HG02610 (cell line): ENCODE measurements at regions not wholly inside any gene's neighbourhood (a gene's known extent, or its start where the extent isn't known, plus 50 kb on each side); places are given as distances from the start of the nearest gene placed in this dataset.
"Not testable (repeated sequence)": the region's sequence is repeated elsewhere in the genome, so short reads cannot be mapped to it uniquely, and the experiment has no call there.

ENCODE experiments used
- ATAC-seq: cut with Tn5 transposase; IDR thresholded peaks from one replicate; pipeline ENCODE4 v1.9.1; 2021; ENCODE audit warnings: mild to moderate bottlenecking, moderate library complexity; ENCODE audit not compliant: unreplicated experiment

GRCh38 chr5:12911156-12911555 is 1006.9 kb upstream of the CTNND2 start:
- no peak for ATAC-seq

DNA sequence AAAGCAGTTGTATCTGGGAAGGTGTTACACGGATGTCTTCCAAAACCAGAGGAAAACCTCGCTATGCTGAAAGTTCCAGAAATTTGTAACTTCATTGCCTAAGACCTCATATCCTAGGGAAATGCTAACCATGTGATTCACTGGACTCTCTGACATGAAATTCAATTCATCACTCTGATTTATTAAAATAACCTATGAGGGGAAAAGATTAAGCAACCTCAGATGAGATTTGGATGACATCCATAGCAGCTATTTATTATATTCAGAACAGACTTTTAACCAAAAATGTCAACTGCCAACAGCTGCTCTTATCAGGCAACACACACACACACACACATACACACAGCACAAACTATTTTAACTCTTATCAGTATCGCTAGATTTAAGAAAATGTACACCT is 1006.4 kb upstream of the CTNND2 start:
- no peak for ATAC-seq

DNA sequence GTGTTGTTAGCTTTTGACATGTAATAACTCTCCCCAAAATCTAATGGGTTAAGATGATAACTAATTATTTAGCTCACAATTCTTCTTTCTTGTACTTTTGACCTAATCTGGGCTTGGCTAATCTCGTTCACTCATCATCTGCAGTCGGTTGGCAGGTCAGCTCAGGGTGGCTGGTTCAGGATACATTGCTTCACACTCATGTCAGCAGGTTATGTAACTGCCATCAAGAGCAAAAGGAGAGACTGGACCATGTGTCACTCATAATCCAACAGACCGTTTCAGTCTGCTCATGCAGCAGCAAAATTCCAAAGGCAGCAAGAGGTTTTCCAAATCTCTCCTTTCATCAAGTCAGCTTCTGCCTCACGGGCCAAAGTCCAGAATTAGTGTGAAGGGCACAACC is 998.4 kb upstream of the CTNND2 start:
- no peak for ATAC-seq

DNA sequence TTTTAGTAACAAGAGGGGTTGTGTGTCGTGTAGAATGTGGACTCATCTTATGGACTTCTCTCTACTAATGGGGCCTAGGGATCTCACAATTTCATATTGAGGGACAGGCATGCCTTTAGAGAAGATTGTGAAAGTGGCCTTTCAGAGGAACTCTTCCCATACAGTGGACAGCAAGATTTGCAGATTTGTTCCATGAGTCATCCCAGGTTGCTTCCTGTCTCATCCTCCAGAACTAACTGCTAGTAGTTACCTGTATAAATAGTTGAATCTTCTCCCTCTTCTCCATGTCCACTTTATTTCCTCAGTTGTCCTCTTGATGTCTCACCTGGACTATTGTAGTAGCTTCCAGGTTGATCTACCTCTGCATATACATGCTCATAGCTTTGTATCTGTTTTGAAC is 997.5 kb upstream of the CTNND2 start:
- no peak for ATAC-seq

DNA sequence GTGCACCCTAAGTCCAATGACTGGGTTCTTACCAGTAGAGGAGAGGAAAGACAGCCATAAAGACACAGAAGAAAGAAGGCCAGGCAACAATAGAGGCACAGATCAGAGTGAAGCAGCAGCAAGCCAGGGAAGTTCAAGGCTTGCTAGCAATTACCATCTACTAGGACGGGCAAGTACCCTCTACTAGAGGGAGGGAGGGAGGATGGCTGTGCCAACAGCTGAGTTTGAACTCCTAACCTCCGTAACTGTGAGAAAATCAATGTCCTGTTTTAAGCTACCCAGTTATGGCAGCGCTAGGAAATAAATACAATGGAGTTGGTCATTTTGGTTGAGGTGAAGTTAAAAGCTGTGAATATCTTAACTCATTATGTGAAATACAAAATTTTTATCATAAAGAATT is 991.8 kb upstream of the CTNND2 start:
- no peak for ATAC-seq

DNA sequence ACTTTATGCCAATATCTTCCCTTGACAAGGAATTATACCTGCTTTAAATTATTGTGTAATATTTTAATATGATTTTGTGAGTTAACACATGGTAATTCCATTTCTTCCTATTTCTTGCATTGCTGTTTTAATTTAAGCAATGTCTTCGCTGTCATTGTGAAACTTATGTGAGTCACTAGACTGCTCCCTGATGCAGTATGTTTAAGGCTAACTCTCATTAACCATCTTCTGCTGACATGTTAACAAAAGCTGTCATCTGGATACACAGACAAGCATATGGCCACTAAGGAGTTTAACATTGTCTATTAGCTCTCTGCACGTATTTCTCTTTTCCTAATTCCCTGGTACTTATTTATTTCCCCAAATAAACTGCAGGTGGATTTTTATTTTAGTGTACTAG is 980.8 kb upstream of the CTNND2 start:
- no peak for ATAC-seq

DNA sequence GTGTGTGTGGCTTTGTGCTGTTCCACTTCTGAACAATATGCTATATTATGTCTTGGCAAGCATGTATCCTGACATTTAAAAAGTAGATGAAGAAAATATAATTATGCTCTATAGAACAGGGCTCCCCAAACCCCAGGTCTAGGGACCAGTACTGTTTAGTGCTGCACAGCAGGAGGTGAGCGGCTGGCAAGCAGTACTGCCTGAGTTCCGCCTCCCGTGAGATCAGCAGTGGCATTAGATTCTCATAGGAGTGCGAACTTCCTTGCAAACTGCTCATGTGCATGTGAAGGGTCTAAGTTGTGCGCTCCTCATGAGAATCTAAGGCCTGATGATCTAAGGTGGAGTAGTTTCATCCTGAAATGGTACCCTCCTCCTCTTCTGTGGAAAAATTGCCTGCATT is 979.1 kb upstream of the CTNND2 start:
- ATAC-seq, result no peak

DNA sequence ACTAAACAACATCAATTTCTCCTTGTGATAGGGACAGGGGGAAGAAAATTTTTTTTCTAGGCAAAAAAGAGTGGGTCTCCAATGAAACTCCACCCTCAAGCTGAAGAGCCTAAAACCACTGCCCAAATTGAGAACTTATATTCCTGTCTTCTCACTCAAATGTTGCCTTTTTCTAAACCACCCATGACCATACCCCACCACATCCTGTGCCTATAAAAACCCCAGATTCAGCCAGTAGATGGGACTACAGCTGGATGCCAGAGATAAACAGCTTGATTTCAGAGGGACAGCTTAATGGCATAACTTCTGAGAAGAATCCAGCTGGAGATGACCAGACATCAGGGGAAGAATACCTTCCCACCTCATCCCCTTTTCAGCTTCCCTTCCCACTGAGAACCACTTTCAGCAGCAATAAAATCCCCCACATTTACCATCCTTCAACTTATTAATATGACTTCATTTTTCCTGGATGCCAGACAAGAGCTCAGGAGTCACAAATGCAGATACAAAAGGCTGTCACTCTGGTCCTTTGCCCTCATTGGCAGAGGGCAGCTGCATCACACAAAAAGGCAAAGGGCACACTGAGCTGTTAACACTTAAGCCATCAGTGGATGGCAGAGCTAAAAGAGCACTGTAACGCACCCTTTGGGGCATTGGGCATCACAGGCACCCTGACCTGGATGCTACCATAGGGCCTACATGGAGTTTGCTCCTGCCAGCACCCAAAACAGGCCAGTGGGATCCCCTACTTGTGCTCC is 972.5 kb upstream of the CTNND2 start:
- no peak for ATAC-seq

GRCh38 chr5:12870872-12871539 is 966.8 kb upstream of the CTNND2 start:
- no peak for ATAC-seq

DNA sequence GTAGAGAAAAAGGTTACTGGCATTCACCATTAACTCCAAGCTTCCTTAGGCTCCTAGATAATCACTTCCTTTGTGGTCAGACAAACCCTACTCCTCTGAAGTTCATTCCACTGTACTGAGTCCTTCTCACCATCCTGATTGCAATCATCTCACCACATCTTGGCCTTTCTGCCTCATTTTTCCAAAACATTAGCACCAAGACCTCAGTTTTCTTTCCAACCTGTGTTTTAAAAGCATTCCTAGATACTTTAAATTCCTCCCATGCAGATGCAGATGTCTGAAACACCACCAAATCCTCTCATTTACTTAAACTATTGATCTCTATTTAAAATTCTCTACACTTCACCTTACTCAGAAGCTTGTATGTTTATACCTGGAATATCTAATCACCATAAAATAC is 961.3 kb upstream of the CTNND2 start:
- no peak for ATAC-seq

- ATAC-seq, result no peak
These were observed 957.8 kb upstream of the CTNND2 start for GRCh38 chr5:12861886-12862654.

GRCh38 chr5:12856105-12856504 is 951.9 kb upstream of the CTNND2 start:
- ATAC-seq, result not testable (repeated sequence)

DNA sequence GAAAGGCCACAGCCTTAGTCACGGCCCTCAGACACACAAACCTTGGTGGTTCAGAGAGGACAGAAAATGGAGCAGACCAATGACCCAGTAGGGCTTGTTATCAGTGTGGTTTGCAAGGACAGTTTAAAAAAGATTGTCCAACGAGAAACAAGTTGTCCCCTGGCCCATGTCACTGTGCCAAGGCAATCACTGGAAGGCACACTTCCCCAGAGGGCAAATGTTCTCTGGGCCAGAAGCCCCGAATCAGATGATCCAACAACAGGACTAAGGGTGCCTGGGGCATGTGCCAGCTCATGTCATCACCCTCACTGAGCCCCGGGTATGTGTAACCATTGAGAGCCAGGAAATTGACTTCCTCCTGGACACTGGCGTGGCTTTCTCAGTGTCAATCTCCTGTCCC is 950.1 kb upstream of the CTNND2 start:
- ATAC-seq, result no peak

- no peak for ATAC-seq
These were observed 947.5 kb upstream of the CTNND2 start for GRCh38 chr5:12851761-12852160.

- no peak for ATAC-seq
These were observed 944.5 kb upstream of the CTNND2 start for GRCh38 chr5:12848709-12849108.

DNA sequence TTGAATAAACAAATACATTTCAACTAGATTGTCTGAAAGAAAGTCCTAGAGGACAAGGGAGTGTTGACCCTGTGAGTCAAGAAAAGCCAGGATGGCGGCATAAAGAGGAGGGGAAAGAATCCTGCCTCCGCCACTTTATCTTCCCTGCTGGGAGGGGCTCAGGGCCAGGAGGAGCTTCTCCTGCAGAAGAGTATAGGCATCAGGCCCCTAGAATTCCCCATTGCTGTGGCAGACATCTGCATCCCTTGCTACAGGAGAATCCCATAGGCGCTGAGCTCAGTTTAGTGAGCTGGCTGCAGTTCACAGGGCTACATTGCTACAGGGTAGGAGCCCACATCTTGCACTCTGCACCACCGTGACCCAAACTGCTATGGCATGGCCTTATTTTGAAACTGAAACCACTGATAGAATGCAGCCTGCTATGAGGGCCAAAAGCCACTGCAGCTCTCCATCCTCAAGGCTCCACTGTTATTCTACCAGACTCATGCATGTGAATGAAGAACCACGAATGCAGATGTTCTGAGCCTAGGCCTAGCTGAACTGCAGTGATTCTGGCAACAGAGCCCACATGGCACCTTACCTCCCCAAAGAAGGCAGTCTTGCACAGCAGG is 941.4 kb upstream of the CTNND2 start:
- ATAC-seq, result no peak

DNA sequence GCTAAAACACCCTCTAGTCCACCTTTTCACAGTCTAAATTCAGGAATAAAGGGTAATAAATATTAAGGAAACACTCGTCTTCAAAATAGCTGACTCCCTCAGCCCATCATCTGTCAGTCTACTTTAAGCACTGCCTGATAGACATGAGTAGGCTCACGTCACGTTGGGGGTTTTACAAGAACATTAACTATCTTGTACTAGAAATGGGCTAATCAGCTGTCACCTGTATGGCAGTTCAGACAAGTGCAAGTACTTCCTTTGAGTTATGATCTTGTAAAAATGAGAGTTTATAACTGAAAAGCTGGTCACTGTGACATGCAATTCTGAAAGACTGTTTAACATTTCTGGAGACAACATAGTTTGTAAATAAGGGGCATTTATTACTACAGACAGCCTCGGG is 936.7 kb upstream of the CTNND2 start:
- no peak for ATAC-seq

GRCh38 chr5:12837592-12837991 is 933.3 kb upstream of the CTNND2 start:
- ATAC-seq, result no peak

DNA sequence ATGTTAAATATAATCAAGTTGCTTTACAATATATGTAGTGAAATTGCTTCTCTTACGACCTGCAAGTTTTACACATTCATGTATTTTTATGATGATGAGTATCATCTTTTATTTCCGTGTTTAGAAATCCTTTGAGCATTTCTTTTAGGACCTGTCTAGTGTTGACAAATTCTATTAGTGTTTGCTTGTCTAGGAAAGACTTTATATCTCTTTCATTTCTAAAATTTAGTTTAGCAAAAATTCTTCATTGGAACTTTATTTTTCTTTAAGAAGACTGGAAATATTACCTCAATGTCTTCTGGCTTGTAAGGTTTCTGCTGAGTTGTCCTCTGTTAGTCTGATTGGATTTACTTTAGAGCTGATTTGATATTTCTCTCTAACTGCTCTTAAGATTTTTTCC is 920.9 kb upstream of the CTNND2 start:
- ATAC-seq, result no peak

DNA sequence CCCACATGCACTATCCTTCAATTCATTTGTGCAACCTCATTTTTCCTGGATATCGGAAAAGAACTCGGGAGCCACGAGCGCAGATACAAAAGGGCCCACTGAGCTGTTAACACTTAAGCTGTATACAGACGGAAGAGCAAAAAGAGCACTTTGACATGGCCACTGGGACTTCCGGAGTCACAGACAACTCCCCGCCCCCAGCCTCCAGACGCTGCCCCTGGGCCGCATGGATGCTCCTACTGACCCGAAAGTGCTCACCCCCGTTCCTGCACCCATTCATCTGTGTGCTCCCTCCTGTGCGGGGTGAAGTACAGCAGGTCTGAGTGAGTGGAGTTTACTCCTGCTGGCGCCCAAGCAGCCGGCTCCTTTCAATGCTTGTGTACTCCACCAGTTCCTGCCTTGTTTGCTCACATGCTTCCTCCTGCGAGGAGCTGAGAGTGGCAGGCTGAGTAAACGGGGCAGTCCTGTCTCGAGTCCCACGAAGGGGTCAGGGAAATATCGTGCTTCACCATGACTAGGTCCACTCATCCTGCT is 901.0 kb upstream of the CTNND2 start:
- ATAC-seq, result no peak

DNA sequence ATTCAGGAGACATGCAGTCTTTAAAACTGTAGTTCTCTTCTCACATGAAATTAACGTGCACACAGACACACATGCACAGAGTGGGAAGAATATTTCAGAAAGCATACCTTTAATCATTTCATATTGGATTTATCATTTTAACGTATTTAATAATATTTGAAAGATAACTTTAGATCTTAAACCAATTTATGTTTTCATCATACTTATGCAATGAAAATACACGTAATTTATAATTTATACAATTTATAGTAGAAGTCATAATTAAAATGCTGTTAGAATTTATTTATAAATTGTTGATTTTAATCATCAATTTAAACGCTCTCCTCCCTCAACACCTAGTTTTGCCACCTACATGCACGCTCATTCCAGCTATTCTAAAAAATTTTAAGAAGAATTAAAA is 894.9 kb upstream of the CTNND2 start:
- no peak for ATAC-seq
